HG03196 (cell line): ENCODE measurements at regions not wholly inside any gene's neighbourhood (a gene's known extent, or its start where the extent isn't known, plus 50 kb on each side); places are given as distances from the start of the nearest gene placed in this dataset.
"Not testable (repeated sequence)": the region's sequence is repeated elsewhere in the genome, so short reads cannot be mapped to it uniquely, and the experiment has no call there.

Source experiments
- ATAC-seq: cut with Tn5 transposase; IDR thresholded peaks from one replicate; pipeline ENCODE4 v1.9.1; 2021; ENCODE audit not compliant: unreplicated experiment

- ATAC-seq, result no peak
Observed at GRCh38 chr4:118586357-118586790, 98.8 kb upstream of the METTL14 start.

DNA sequence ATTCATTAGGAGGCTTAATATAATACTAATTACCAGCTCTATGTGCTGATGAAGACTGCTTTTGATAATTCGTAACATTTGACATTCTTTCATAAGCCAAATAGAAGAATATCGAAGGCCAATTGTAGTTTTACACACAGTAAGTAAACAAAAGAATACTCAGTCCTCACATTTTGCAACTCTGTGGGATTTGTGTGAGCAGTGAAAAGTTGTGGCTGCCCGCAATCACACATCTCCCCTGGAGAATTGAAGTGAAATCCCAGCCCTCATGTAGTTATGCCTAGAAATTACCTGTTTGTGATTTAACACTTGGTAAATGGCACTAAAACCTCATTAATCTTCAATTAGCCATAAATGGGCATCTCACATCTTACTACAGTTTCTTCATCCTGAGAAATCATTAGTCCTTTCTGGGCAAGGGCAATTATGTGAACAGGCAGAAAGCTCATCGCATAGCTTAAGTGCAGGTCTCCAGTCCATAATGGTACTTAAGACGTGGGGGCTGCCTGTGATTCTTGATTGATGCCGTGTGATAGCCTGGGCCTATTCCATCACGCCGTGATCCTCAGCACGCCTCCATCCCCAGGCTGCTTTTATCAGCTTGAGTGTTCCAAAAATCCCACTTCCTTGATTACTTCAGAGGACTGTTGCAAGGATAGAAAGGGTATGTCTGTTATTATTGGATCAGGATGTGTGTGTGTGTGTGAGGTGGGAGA lies 97.9 kb upstream of the METTL14 start:
- ATAC-seq, result no peak

- ATAC-seq, result no peak
Observed at GRCh38 chr4:118587946-118588345, 97.2 kb upstream of the METTL14 start.

DNA sequence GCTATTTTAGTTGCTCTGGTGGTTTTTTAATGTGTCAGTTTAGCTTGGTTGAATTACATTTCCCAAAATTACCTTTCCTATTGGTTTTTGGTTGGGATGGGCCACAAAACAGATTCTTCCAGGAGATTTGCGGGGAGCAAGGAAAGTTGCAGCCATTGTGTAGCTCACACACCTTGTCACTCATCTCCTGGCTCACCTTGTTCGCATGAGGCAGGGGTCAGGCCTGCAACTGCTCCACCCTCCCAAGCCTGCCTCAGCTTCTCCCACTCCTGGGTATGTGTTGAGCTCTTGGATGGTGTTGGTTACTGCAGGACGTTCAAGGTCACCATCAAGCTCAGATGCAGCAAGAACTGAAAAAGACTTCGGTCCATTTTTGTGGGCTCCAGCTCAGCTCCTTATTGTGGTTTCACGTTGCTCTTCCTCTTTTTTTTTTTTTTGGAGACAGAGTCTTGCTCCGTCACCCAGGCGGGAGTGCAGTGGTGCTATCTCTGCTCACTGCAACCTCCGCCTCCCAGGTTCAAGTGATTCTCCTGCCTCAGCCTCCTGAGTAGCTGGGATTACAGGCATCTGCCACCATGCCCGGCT lies 95.6 kb upstream of the METTL14 start:
- no peak for ATAC-seq

- peak; percentile 99 for ATAC-seq
Observed at GRCh38 chr4:118591339-118592046, 93.7 kb upstream of the METTL14 start.

DNA sequence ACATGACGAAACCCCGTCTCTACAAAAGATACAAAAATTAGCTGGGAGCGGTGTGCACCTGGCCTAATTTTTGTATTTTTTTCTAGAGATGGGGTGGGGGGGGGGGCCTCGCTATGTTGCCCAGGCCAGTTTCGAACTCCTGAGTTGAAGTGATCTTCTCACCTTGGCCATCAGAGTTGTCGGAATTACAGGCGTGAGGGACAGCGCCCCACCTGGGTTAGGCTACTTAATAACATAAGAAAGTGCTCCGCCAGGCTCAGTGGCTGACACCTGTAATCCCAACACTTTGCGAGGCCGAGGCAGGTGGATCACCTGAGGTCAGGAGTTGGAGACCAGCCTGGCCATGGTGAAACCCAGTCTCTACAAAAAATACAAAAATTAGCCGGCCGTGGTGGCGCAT lies 92.9 kb upstream of the METTL14 start:
- not testable (repeated sequence) for ATAC-seq

GRCh38 chr4:118595883-118596282 lies 89.3 kb upstream of the METTL14 start:
- not testable (repeated sequence) for ATAC-seq

- not testable (repeated sequence) for ATAC-seq
Observed at GRCh38 chr4:118625097-118625496, 60.1 kb upstream of the METTL14 start.

GRCh38 chr4:118629697-118630096 lies 55.5 kb upstream of the METTL14 start:
- not testable (repeated sequence) for ATAC-seq

DNA sequence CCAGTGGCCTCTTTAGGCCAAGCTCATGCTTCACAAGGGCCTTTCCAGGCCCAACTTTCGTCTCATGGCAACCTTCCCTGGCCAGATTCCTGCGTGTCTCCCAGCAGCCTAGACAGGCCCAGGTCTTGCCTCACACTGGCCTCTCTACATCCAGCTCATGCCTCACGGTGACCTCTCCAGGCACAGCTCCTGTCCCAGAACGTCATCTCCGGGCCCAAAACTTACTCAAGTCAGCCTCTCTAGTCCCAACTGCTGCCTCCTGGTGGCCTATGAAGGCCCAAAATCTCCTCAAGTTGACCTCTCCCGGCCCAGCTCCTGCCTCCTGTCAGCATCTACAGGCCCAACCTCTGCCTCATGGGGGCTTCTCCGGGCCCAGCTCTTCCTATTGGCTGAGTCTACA lies 54.3 kb upstream of the METTL14 start:
- ATAC-seq, result not testable (repeated sequence)

DNA sequence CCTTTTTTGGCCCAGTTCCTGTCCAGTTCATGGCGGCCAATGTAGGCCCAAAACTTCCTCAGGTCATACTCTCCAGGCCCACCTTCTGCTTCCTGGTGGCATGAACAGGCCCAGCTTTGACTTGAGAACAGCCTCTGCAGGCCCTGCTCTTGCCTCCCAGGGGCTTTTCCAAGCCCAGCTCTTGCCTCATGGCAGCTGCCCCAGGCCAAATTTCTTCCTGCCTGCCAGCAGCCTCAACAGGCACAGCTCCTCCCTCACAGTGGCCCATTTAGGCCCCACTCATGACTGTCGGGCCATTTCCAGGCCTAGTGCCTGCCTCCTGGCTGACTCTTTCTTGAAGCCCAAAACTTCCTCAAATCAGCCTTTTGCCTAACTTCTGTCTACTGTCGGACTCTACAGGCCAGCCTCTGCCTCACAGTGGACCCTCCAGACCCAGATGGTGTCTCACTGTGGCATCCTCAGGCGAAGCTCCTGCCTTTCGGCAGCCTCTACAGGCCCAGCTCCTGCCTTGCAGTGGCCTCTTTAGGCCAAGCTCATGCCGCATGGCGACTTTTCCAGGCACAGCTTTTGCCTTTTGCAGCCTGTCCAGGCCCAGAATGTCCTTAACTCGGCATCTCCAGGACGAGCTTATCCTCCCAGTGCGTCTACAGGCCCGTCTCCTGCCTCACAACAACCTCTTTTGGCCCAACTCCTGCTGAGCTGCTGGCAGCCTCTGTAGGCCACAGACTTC lies 53.7 kb upstream of the METTL14 start:
- not testable (repeated sequence) for ATAC-seq

DNA sequence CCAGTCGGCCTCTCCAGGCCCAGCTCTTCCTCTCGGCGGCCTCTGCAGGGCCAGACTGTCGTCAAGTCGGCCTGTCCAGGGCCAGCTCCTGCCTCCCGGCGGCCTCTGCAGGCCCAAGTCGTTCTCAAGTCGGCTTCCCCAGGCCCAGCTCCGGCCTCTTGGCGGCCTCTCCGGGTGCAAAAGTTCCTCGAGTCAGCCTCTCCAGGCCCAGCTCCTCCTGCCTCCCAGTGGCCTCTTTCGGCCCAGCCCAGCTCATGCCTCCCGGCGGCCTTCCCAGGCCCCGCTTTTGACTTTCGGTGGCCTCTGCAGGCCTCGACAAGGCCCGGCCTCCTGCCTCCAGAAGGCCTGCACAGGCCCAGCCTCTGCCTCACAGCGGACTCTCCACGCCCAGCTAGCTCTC lies 51.7 kb upstream of the METTL14 start:
- ATAC-seq, result not testable (repeated sequence)

DNA sequence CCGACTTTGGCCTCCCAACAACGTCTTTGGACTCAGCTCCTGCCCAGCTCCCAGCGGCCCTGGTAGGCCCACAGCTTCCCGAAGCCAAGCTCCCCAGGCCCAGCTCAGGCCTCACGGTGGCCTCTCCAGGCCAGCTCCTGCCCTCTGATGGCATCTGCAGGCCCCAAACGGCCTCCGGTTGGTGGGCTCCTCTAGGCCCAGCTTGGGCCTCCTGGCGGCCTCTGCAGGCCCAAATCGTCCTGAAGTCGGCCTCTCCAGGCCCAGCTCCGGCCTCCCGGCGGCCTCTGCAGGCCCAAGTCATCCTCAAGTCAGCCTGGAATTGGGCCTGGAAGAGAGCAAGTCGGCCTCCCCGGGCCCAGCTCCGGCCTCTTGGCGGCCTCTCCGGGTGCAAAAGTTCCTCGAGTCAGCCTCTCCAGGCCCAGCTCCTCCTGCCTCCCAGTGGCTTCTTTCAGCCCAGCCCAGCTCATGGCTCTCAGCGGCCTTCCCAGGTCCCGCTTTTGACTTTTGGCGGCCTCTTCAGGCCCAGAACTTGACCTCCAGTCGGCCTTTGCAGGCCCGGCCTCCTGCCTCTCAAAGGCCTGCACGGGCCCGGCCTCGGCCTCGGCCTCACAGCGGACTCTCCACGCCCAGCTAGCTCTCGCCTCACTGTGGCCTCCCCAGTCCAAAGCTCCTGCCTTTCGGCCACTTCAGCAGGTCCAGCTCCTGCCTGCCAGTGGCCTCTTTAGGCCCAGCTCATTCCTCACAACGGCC lies 50.9 kb upstream of the METTL14 start:
- ATAC-seq, result not testable (repeated sequence)
